Mammary epithelial cell (primary cell): ENCODE measurements at regions not wholly inside any gene's neighbourhood (a gene's known extent, or its start where the extent isn't known, plus 50 kb on each side); places are given as distances from the start of the nearest gene placed in this dataset.

Source experiments
- CTCF ChIP-seq, 2 donors: IDR thresholded peaks in 1 of 2; conservative IDR thresholded peaks in 1 of 2; 2 replicates each; pipeline ENCODE4 v1.5.1; 2011 to 2012; ENCODE audit warnings: inconsistent platforms in 2 of 2, low read length in 2 of 2, mild to moderate bottlenecking in 2 of 2, control low read depth in 1 of 2, low read depth in 1 of 2; ENCODE audit not compliant: insufficient read depth in 1 of 2; ENCODE audit errors: extremely low read depth in 1 of 2
- EZH2 ChIP-seq: IDR thresholded peaks from 2 replicates; pipeline ENCODE4 v1.6.1; 2012; ENCODE audit warnings: low read length, inconsistent platforms, borderline replicate concordance

- TF ChIP-seq CTCF (conservative IDR thresholded peaks at IDR 0.05 in 1 of 2, IDR thresholded peaks at IDR 0.05 in 1 of 2; ENCODE audit: extremely low read depth in 1 of 2, insufficient read depth in 1 of 2, low read depth in 1 of 2, low read length in 2 of 2) (no peak), EZH2 (no peak)
Measured at GRCh38 chr3:28150465-28151206, 90.8 kb upstream of the CMC1 start.
